ENCODE measurements at regions not wholly inside any gene's neighbourhood (a gene's known extent, or its start where the extent isn't known, plus 50 kb on each side); places are given as distances from the start of the nearest gene placed in this dataset.

DNA sequence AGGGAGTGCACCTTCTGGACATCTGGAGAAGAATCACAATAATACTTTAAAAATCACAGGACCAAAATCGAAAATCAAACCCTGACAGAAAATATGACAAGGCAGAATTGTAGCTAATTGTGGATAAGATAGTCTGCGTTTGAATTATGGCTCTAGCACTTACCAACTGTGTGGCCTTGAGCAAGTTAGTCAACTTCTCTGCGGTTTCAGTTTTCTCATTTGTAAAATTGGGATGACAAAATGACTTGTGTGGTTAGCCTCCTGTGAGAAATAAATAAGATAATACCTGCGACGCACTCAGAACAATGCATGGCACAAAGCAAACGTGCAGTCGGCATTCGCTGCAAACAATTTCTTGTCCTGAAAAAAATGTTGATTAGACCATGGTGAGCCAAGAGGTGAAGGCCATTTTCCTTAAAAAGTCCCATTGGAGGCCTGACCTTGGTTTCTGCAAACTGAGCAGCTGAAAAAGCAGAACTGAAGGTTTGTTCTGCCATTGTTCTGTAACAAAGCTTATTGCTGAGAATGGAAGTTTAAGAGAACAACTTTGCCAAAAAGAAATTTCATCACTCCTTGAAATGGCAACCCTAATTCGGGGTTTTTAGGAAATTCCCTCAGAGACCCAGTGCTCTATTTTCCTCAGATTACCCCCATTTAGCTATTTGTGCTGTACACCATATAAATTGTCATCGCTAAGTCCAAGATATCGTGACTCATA is 266.3 kb downstream of the ERMARD start:
- TF ChIP-seq, protein P1, sequence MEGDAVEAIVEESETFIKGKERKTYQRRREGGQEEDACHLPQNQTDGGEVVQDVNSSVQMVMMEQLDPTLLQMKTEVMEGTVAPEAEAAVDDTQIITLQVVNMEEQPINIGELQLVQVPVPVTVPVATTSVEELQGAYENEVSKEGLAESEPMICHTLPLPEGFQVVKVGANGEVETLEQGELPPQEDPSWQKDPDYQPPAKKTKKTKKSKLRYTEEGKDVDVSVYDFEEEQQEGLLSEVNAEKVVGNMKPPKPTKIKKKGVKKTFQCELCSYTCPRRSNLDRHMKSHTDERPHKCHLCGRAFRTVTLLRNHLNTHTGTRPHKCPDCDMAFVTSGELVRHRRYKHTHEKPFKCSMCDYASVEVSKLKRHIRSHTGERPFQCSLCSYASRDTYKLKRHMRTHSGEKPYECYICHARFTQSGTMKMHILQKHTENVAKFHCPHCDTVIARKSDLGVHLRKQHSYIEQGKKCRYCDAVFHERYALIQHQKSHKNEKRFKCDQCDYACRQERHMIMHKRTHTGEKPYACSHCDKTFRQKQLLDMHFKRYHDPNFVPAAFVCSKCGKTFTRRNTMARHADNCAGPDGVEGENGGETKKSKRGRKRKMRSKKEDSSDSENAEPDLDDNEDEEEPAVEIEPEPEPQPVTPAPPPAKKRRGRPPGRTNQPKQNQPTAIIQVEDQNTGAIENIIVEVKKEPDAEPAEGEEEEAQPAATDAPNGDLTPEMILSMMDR (IDR thresholded peaks at IDR 0.05; ENCODE audit: extremely low read depth, low read depth, low read length): no peak
- no peak for DNase-seq (ENCODE audit: insufficient read length, low spot score, missing footprints)
- H3K4me2 ChIP-seq (ENCODE audit: insufficient read depth, low read length): no peak overlapping the region
- no peak overlapping the region for H2AFZ ChIP-seq (ENCODE audit: low read length)
- H3K27me3 ChIP-seq (ENCODE audit: insufficient read depth, low read length): no peaks in the 10 kb centered on the region
- no peak overlapping the region for H3K4me3 ChIP-seq (ENCODE audit: insufficient read depth, low read length)
- H3K79me2 ChIP-seq (ENCODE audit: insufficient read depth, low read length): no peaks in the 10 kb centered on the region
- H3K9me3 ChIP-seq (ENCODE audit: low read depth, low read length): no peaks in the 10 kb centered on the region
- H3K4me1 ChIP-seq (ENCODE audit: insufficient read depth, low read length): no peaks in the 10 kb centered on the region
- no peaks in the 10 kb centered on the region for H3K36me3 ChIP-seq (ENCODE audit: insufficient read depth, low read length)
- H4K20me1 ChIP-seq (ENCODE audit: insufficient read depth, low read length): no peaks in the 10 kb centered on the region
- no peak overlapping the region for H3K27ac ChIP-seq (ENCODE audit: low read depth, low read length)

DNA sequence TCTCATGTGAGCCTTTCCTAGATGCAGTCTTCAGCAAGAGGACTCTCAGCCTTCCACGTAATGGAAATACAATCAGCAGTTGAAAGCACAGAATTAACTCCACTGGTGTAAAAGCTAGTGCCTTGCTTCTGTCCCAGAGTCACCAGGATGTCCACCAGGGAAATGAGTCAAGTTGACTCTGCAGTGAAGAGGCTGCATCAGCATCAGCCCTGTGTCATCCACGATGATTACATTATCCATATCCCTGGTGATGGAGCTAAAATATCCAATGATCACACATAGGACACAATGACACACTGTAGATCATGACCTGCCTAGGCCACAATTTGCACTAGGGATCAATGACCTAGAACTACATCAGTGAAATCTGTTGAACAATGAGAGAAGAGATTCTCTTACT is 262.4 kb downstream of the ERMARD start:
- Histone ChIP-seq H3K79me2 (ENCODE audit: insufficient read depth, low read length) (no peaks in the 10 kb centered on the region), H3K4me2 (ENCODE audit: insufficient read depth, low read length) (no peak overlapping the region), H3K27ac (ENCODE audit: low read depth, low read length) (no peak overlapping the region), H3K36me3 (ENCODE audit: insufficient read depth, low read length) (no peaks in the 10 kb centered on the region), H2AFZ (ENCODE audit: low read length) (no peak overlapping the region), H3K4me3 (ENCODE audit: insufficient read depth, low read length) (no peak overlapping the region), H3K27me3 (ENCODE audit: insufficient read depth, low read length) (no peaks in the 10 kb centered on the region), H3K9me3 (ENCODE audit: low read depth, low read length) (no peaks in the 10 kb centered on the region), H3K4me1 (ENCODE audit: insufficient read depth, low read length) (no peaks in the 10 kb centered on the region), H4K20me1 (ENCODE audit: insufficient read depth, low read length) (no peaks in the 10 kb centered on the region)
- TF ChIP-seq, protein P1 (IDR thresholded peaks at IDR 0.05; ENCODE audit: extremely low read depth, low read depth, low read length): no peak
- DNase-seq (ENCODE audit: insufficient read length, low spot score, missing footprints): no peak

GRCh38 chr6:170012037-170012330 is 260.6 kb downstream of the ERMARD start:
- Histone ChIP-seq H3K27ac (ENCODE audit: low read depth, low read length) (no peak overlapping the region), H3K36me3 (ENCODE audit: insufficient read depth, low read length) (no peaks in the 10 kb centered on the region), H4K20me1 (ENCODE audit: insufficient read depth, low read length) (no peaks in the 10 kb centered on the region), H3K4me3 (ENCODE audit: insufficient read depth, low read length) (no peak overlapping the region), H3K79me2 (ENCODE audit: insufficient read depth, low read length) (no peaks in the 10 kb centered on the region), H3K4me1 (ENCODE audit: insufficient read depth, low read length) (no peaks in the 10 kb centered on the region), H3K9me3 (ENCODE audit: low read depth, low read length) (no peaks in the 10 kb centered on the region), H3K27me3 (ENCODE audit: insufficient read depth, low read length) (no peaks in the 10 kb centered on the region), H2AFZ (ENCODE audit: low read length) (no peak overlapping the region), H3K4me2 (ENCODE audit: insufficient read depth, low read length) (no peak overlapping the region)
- DNase-seq (ENCODE audit: insufficient read length, low spot score, missing footprints): no peak
- TF ChIP-seq, protein P1 (IDR thresholded peaks at IDR 0.05; ENCODE audit: extremely low read depth, low read depth, low read length): no peak

- TF ChIP-seq, protein P1 (IDR thresholded peaks at IDR 0.05; ENCODE audit: extremely low read depth, low read depth, low read length): no peak
- H3K4me3 ChIP-seq (ENCODE audit: insufficient read depth, low read length): no peak overlapping the region
- DNase-seq (ENCODE audit: insufficient read length, low spot score, missing footprints): peak; percentile 46
- no peaks in the 10 kb centered on the region for H4K20me1 ChIP-seq (ENCODE audit: insufficient read depth, low read length)
- no peaks in the 10 kb centered on the region for H3K27me3 ChIP-seq (ENCODE audit: insufficient read depth, low read length)
- H3K36me3 ChIP-seq (ENCODE audit: insufficient read depth, low read length): no peaks in the 10 kb centered on the region
- no peaks in the 10 kb centered on the region for H3K4me1 ChIP-seq (ENCODE audit: insufficient read depth, low read length)
- H3K4me2 ChIP-seq (ENCODE audit: insufficient read depth, low read length): no peak overlapping the region
- H3K9me3 ChIP-seq (ENCODE audit: low read depth, low read length): no peaks in the 10 kb centered on the region
- no peak overlapping the region for H2AFZ ChIP-seq (ENCODE audit: low read length)
- no peak overlapping the region for H3K27ac ChIP-seq (ENCODE audit: low read depth, low read length)
- H3K79me2 ChIP-seq (ENCODE audit: insufficient read depth, low read length): no peaks in the 10 kb centered on the region
These were observed 260.0 kb downstream of the ERMARD start for GRCh38 chr6:170011204-170012036.

All from osteoblast (primary cell).